RCC 7860 (cell line): ENCODE measurements at regions not wholly inside any gene's neighbourhood (a gene's known extent, or its start where the extent isn't known, plus 50 kb on each side); places are given as distances from the start of the nearest gene placed in this dataset.

Source experiments
- DNase-seq: peaks from one replicate; pipeline ENCODE4 v3.0.0-alpha.2; 2015; ENCODE audit warnings: low spot score
- FAIRE-seq: peaks from 2 replicates; lab custom pipeline; 2012; peaks lifted over from hg19 to GRCh38; lab: Jason Lieb, UNC

- DNase-seq: no peak
- no peak for FAIRE-seq
These were observed 196.5 kb upstream of the PIK3C3 start for GRCh38 chr18:41758534-41758933.

- no peak for FAIRE-seq
- no peak for DNase-seq
These were observed 198.9 kb upstream of the PIK3C3 start for GRCh38 chr18:41756141-41756540.

GRCh38 chr18:41754332-41754731 is 200.7 kb upstream of the PIK3C3 start:
- no peak for DNase-seq
- no peak for FAIRE-seq

GRCh38 chr18:41753826-41754225 is 201.2 kb upstream of the PIK3C3 start:
- DNase-seq (no peak), FAIRE-seq (no peak)

- FAIRE-seq (no peak), DNase-seq (no peak)
These were observed 202.2 kb upstream of the PIK3C3 start for GRCh38 chr18:41752826-41753225.

- DNase-seq: no peak
- FAIRE-seq: no peak
These were observed 203.4 kb upstream of the PIK3C3 start for GRCh38 chr18:41751652-41752051.

GRCh38 chr18:41751161-41751560 is 203.9 kb upstream of the PIK3C3 start:
- DNase-seq: no peak
- FAIRE-seq: no peak

GRCh38 chr18:41747723-41748242 is 207.3 kb upstream of the PIK3C3 start:
- no peak for FAIRE-seq
- no peak for DNase-seq

GRCh38 chr18:41745166-41746049 is 209.6 kb upstream of the PIK3C3 start:
- FAIRE-seq: no peak
- peak; percentile 4 for DNase-seq

GRCh38 chr18:41744421-41745030 is 210.5 kb upstream of the PIK3C3 start:
- FAIRE-seq: no peak

GRCh38 chr18:41737218-41737617 is 217.8 kb upstream of the PIK3C3 start:
- DNase-seq: no peak
- no peak for FAIRE-seq

More at GRCh38 chr18:41744421-41745030, 210.5 kb upstream of the PIK3C3 start:
- no peak for DNase-seq

- FAIRE-seq: no peak
- no peak for DNase-seq
These were observed 220.1 kb upstream of the PIK3C3 start for GRCh38 chr18:41734917-41735316.

GRCh38 chr18:41732356-41732755 is 222.7 kb upstream of the PIK3C3 start:
- FAIRE-seq (no peak), DNase-seq (no peak)

GRCh38 chr18:41731884-41732283 is 223.2 kb upstream of the PIK3C3 start:
- FAIRE-seq: no peak
- DNase-seq: no peak

GRCh38 chr18:41724195-41724594 is 230.8 kb upstream of the PIK3C3 start:
- no peak for DNase-seq
- no peak for FAIRE-seq

GRCh38 chr18:41721103-41721790 is 233.8 kb upstream of the PIK3C3 start:
- no peak for DNase-seq
- no peak for FAIRE-seq

- FAIRE-seq: no peak
These were observed 234.8 kb upstream of the PIK3C3 start for GRCh38 chr18:41720226-41720625.

GRCh38 chr18:41719808-41720207 is 235.2 kb upstream of the PIK3C3 start:
- FAIRE-seq (no peak), DNase-seq (no peak)

More at GRCh38 chr18:41720226-41720625, 234.8 kb upstream of the PIK3C3 start:
- DNase-seq: no peak

- DNase-seq: no peak
- no peak for FAIRE-seq
These were observed 240.2 kb upstream of the PIK3C3 start for GRCh38 chr18:41714872-41715271.

- no peak for DNase-seq
- no peak for FAIRE-seq
These were observed 240.8 kb upstream of the PIK3C3 start for GRCh38 chr18:41713969-41714825.
